Liver (tissue), 7 donors: ENCODE measurements at regions not wholly inside any gene's neighbourhood (a gene's known extent, or its start where the extent isn't known, plus 50 kb on each side); places are given as distances from the start of the nearest gene placed in this dataset.

Source experiments
- DNase-seq: peaks from one replicate; pipeline ENCODE4 v3.0.0-alpha.2; 2017; ENCODE audit warnings: low spot score
- H3K27ac ChIP-seq, 2 donors: one replicate each; pipeline ENCODE4 v1.7.0; 2013; ENCODE audit warnings: inconsistent platforms in 2 of 2, low read length in 2 of 2, control low read depth in 1 of 2, low read depth in 1 of 2, mild to moderate bottlenecking in 1 of 2
- H3K27me3 ChIP-seq, 4 donors: one replicate each; pipeline versions ENCODE4 v1.6.1 to v1.7.0; 2013; ENCODE audit warnings: low read length in 3 of 4, inconsistent platforms in 1 of 4, mild to moderate bottlenecking in 1 of 4, moderate library complexity in 1 of 4; ENCODE audit not compliant: control insufficient read depth in 4 of 4, insufficient read depth in 4 of 4
- H3K36me3 ChIP-seq, 4 donors: one replicate each; pipeline versions ENCODE4 v1.6.1 to v1.7.0; 2013; ENCODE audit warnings: low read length in 3 of 4, mild to moderate bottlenecking in 3 of 4, low read depth in 1 of 4, moderate library complexity in 1 of 4; ENCODE audit not compliant: control insufficient read depth in 4 of 4, insufficient read depth in 3 of 4
- H3K4me1 ChIP-seq, 4 donors: one replicate each; pipeline versions ENCODE4 v1.6.1 to v1.7.0; 2013; ENCODE audit warnings: low read length in 3 of 4, mild to moderate bottlenecking in 3 of 4, moderate library complexity in 1 of 4; ENCODE audit not compliant: control insufficient read depth in 4 of 4, insufficient read depth in 4 of 4
- H3K4me3 ChIP-seq, 3 donors: one replicate each; pipeline versions ENCODE4 v1.6.1 to v1.7.0; 2013; ENCODE audit warnings: low read length in 3 of 3, control low read depth in 1 of 3, low read depth in 1 of 3, mild to moderate bottlenecking in 1 of 3
- H3K9ac ChIP-seq, 2 donors: one replicate each; pipeline ENCODE4 v1.7.0; 2013; ENCODE audit warnings: low read length in 2 of 2, mild to moderate bottlenecking in 2 of 2, moderate library complexity in 2 of 2, control low read depth in 1 of 2, low read depth in 1 of 2
- H3K9me3 ChIP-seq, 4 donors: one replicate each; pipeline versions ENCODE4 v1.6.1 to v1.7.0; 2013; ENCODE audit warnings: low read length in 3 of 4; ENCODE audit not compliant: control insufficient read depth in 4 of 4
- FOXA1 ChIP-seq: IDR thresholded peaks from 2 replicates; pipeline ENCODE4 v1.6.1; 2016; ENCODE audit warnings: antibody characterized with exemption
- FOXA2 ChIP-seq: IDR thresholded peaks from 2 replicates; pipeline ENCODE4 v1.6.1; 2016; ENCODE audit warnings: antibody characterized with exemption
- HNF4A ChIP-seq, 2 donors: conservative IDR thresholded peaks; 2 replicates each; pipeline ENCODE4 v1.6.1; 2016; ENCODE audit warnings: antibody characterized with exemption in 2 of 2, mild to moderate bottlenecking in 2 of 2
- JUND ChIP-seq, 2 donors: IDR thresholded peaks; 2 replicates each; pipeline ENCODE4 v1.6.1; 2016; ENCODE audit warnings: antibody characterized with exemption in 2 of 2
- RAD21 ChIP-seq, 2 donors: IDR thresholded peaks; 2 replicates each; pipeline ENCODE4 v1.6.1; 2016; ENCODE audit warnings: antibody characterized with exemption in 2 of 2, mild to moderate bottlenecking in 2 of 2
- REST ChIP-seq: IDR thresholded peaks from 2 replicates; pipeline ENCODE4 v1.6.1; 2016; ENCODE audit warnings: antibody characterized with exemption, mild to moderate bottlenecking
- RXRA ChIP-seq, 2 donors: IDR thresholded peaks; 2 replicates each; pipeline ENCODE4 v1.6.1; 2017 to 2018; ENCODE audit warnings: antibody characterized with exemption in 2 of 2, mild to moderate bottlenecking in 1 of 2
- SP1 ChIP-seq: IDR thresholded peaks from 2 replicates; pipeline ENCODE4 v1.6.1; 2018; ENCODE audit warnings: antibody characterized with exemption, mild to moderate bottlenecking
- TAF1 ChIP-seq: conservative IDR thresholded peaks from 2 replicates; pipeline ENCODE4 v1.6.1; 2016; ENCODE audit warnings: antibody characterized with exemption, mild to moderate bottlenecking
- YY1 ChIP-seq: IDR thresholded peaks from 2 replicates; pipeline ENCODE4 v1.6.1; 2016; ENCODE audit warnings: antibody characterized with exemption, mild to moderate bottlenecking
- ZBTB33 ChIP-seq: IDR thresholded peaks from 2 replicates; pipeline ENCODE4 v1.6.1; 2016; ENCODE audit warnings: antibody characterized with exemption
- WGBS: extraction: QIAGEN DNeasy Blood & Tissue Kit; methylation state at CpG from one replicate; pipeline ENCODE4 v1.1.7; 2013; 5-methylcytosine and 5-hydroxymethylcytosine counted together
- donor health status: healthy.
- donor health status: healthy.
- donor health status: healthy.
- donor health status: healthy.

- TF ChIP-seq TAF1 (no peak), HNF4A (conservative IDR thresholded peaks at IDR 0.05) (peak; percentile 76 to 86), ZBTB33 (no peak)
These were observed 108.0 kb upstream of the CIBAR2 start (continued) for GRCh38 chr16:85220125-85220839.

- no peaks in the 10 kb centered on the region for H3K9me3 ChIP-seq
- no peak overlapping the region for H3K9ac ChIP-seq
- H3K27ac ChIP-seq: no peak overlapping the region
- DNase-seq: no peak
- H3K36me3 ChIP-seq: no peaks in the 10 kb centered on the region
- WGBS: 82% methylated on average over 27 of the region's 27 CpGs
- peaks cover 8 to 14% (median 11%) of the 10 kb centered on the region in 4 donors for H3K4me1 ChIP-seq
- H3K27me3 ChIP-seq: no peaks in the 10 kb centered on the region
- TF ChIP-seq RAD21 (IDR thresholded peaks at IDR 0.05): no peak
- no peak for TF ChIP-seq ZBTB33
- H3K4me3 ChIP-seq: no peak overlapping the region
These were observed 108.9 kb upstream of the CIBAR2 start for GRCh38 chr16:85220964-85221731.

- WGBS: 84% methylated on average over 12 of the region's 12 CpGs
- no peak for DNase-seq
- H3K9ac ChIP-seq: no peak overlapping the region
These were observed 109.5 kb upstream of the CIBAR2 start for GRCh38 chr16:85221771-85222154.

More at GRCh38 chr16:85221771-85222154, 109.5 kb upstream of the CIBAR2 start:
- H3K4me3 ChIP-seq: no peak overlapping the region
- no peaks in the 10 kb centered on the region for H3K36me3 ChIP-seq
- H3K9me3 ChIP-seq: no peaks in the 10 kb centered on the region
- no peak for TF ChIP-seq RXRA (IDR thresholded peaks at IDR 0.05)
- no peak for TF ChIP-seq FOXA2
- no peak for TF ChIP-seq JUND (IDR thresholded peaks at IDR 0.05)
- TF ChIP-seq SP1: no peak
- no peak for TF ChIP-seq REST
- no peak for TF ChIP-seq YY1
- no peak for TF ChIP-seq TAF1
- TF ChIP-seq RAD21 (IDR thresholded peaks at IDR 0.05): no peak
- no peak for TF ChIP-seq FOXA1
- no peak overlapping the region for H3K27ac ChIP-seq
- peaks cover 8 to 14% (median 11%) of the 10 kb centered on the region in 4 donors for H3K4me1 ChIP-seq
- no peaks in the 10 kb centered on the region for H3K27me3 ChIP-seq
